Glutamatergic neuron (in vitro differentiated cells): ENCODE measurements at regions not wholly inside any gene's neighbourhood (a gene's known extent, or its start where the extent isn't known, plus 50 kb on each side); places are given as distances from the start of the nearest gene placed in this dataset.

Experiments
- DNase-seq: peaks from one replicate; pipeline ENCODE4 v3.0.0; 2022
- H3K27ac Mint-ChIP-seq: one replicate; pipeline ENCODE4 v1.8.0; 2020; ENCODE audit warnings: mild to moderate bottlenecking, mixed read lengths, inconsistent platforms; ENCODE audit not compliant: unreplicated experiment
- H3K27me3 Mint-ChIP-seq: one replicate; pipeline ENCODE4 v1.8.0; 2020; ENCODE audit warnings: mild to moderate bottlenecking, moderate library complexity, mixed read lengths, inconsistent platforms; ENCODE audit not compliant: unreplicated experiment
- H3K36me3 Mint-ChIP-seq: one replicate; pipeline ENCODE4 v1.8.0; 2020; ENCODE audit warnings: mild to moderate bottlenecking, mixed read lengths, inconsistent platforms; ENCODE audit not compliant: unreplicated experiment
- H3K4me1 Mint-ChIP-seq: one replicate; pipeline ENCODE4 v1.8.0; 2020; ENCODE audit warnings: mild to moderate bottlenecking, low read depth, mixed read lengths, inconsistent platforms; ENCODE audit not compliant: unreplicated experiment
- H3K4me3 Mint-ChIP-seq: one replicate; pipeline ENCODE4 v1.8.0; 2020; ENCODE audit warnings: mild to moderate bottlenecking, mixed read lengths, inconsistent platforms; ENCODE audit not compliant: unreplicated experiment
- H3K9me3 Mint-ChIP-seq: one replicate; pipeline ENCODE4 v1.8.0; 2020; ENCODE audit warnings: mild to moderate bottlenecking, moderate library complexity, mixed read lengths, inconsistent platforms; ENCODE audit not compliant: unreplicated experiment
- CTCF ChIP-seq: fragments of 200-600 bp; sonication (generic); IDR thresholded peaks from one replicate; pipeline ENCODE4 v1.5.0; 2021; ENCODE audit not compliant: partially characterized antibody, unreplicated experiment

- peaks cover 11% of the 10 kb centered on the region for H3K36me3 Mint-ChIP-seq
- peaks cover 10% of the 10 kb centered on the region for H3K4me1 Mint-ChIP-seq
- no peak overlapping the region for H3K27ac Mint-ChIP-seq
- no peak for DNase-seq
- no peak for TF ChIP-seq CTCF
- peak overlapping the region; percentile 12 for H3K4me3 Mint-ChIP-seq
- H3K27me3 Mint-ChIP-seq, result peaks cover 5% of the 10 kb centered on the region
- H3K9me3 Mint-ChIP-seq, result peaks cover 6% of the 10 kb centered on the region
Observed at GRCh38 chr16:86740906-86741799, 162.8 kb downstream of the FOXL1 start.

- H3K36me3 Mint-ChIP-seq, result no peaks in the 10 kb centered on the region
- no peak overlapping the region for H3K4me3 Mint-ChIP-seq
- no peak for DNase-seq
- H3K4me1 Mint-ChIP-seq, result peaks cover 2% of the 10 kb centered on the region
- TF ChIP-seq CTCF, result no peak
- H3K27me3 Mint-ChIP-seq, result peaks cover 9% of the 10 kb centered on the region
- peaks cover 3% of the 10 kb centered on the region for H3K9me3 Mint-ChIP-seq
- H3K27ac Mint-ChIP-seq, result no peak overlapping the region
Observed at GRCh38 chr16:86747761-86748160, 169.4 kb downstream of the FOXL1 start.

GRCh38 chr16:86748652-86749051 is 170.3 kb downstream of the FOXL1 start:
- Mint-ChIP-seq H3K4me1 (peaks cover under 1% of the 10 kb centered on the region), H3K4me3 (no peak overlapping the region), H3K9me3 (peaks cover 3% of the 10 kb centered on the region), H3K27ac (no peak overlapping the region), H3K27me3 (peaks cover 9% of the 10 kb centered on the region), H3K36me3 (no peaks in the 10 kb centered on the region)
- no peak for TF ChIP-seq CTCF
- DNase-seq, result no peak

- H3K27ac Mint-ChIP-seq, result no peak overlapping the region
- peaks cover 1% of the 10 kb centered on the region for H3K9me3 Mint-ChIP-seq
- no peak for DNase-seq
- no peaks in the 10 kb centered on the region for H3K4me1 Mint-ChIP-seq
- H3K4me3 Mint-ChIP-seq, result no peak overlapping the region
- H3K36me3 Mint-ChIP-seq, result no peaks in the 10 kb centered on the region
- H3K27me3 Mint-ChIP-seq, result peaks cover 6% of the 10 kb centered on the region
- no peak for TF ChIP-seq CTCF
Observed at GRCh38 chr16:86751076-86752030, 173.0 kb downstream of the FOXL1 start.
